Trophoblast cell (in vitro differentiated cells and primary cell): ENCODE measurements at regions not wholly inside any gene's neighbourhood (a gene's known extent, or its start where the extent isn't known, plus 50 kb on each side); places are given as distances from the start of the nearest gene placed in this dataset.

Experiments used
- DNase-seq, 2 donors: peaks; one replicate each; pipeline ENCODE4 v3.0.0-alpha.2; 2016
- H2AFZ ChIP-seq: 2 replicates; pipeline ENCODE4 v1.6.1; 2013; ENCODE audit warnings: low read length, moderate library complexity, mild to moderate bottlenecking; ENCODE audit not compliant: insufficient read depth, poor library complexity
- H2AK5ac ChIP-seq: 2 replicates; pipeline ENCODE4 v1.6.1; 2013; ENCODE audit warnings: mild to moderate bottlenecking, low read length
- H2BK120ac ChIP-seq: 2 replicates; pipeline ENCODE4 v1.6.1; 2013; ENCODE audit warnings: low read length, mild to moderate bottlenecking, moderate library complexity; ENCODE audit not compliant: insufficient read depth, poor library complexity
- H2BK12ac ChIP-seq: 2 replicates; pipeline ENCODE4 v1.6.1; 2013; ENCODE audit warnings: mild to moderate bottlenecking, low read length, moderate library complexity
- H2BK5ac ChIP-seq: 2 replicates; pipeline ENCODE4 v1.6.1; 2013; ENCODE audit warnings: low read length, low read depth, moderate library complexity, mild to moderate bottlenecking; ENCODE audit not compliant: poor library complexity
- H3K14ac ChIP-seq: 2 replicates; pipeline ENCODE4 v1.6.1; 2013; ENCODE audit warnings: mild to moderate bottlenecking, low read length
- H3K18ac ChIP-seq: 2 replicates; pipeline ENCODE4 v1.6.1; 2013; ENCODE audit warnings: mild to moderate bottlenecking, low read length
- H3K23ac ChIP-seq: 2 replicates; pipeline ENCODE4 v1.6.1; 2013; ENCODE audit warnings: low read length
- H3K27ac ChIP-seq: 2 replicates; pipeline ENCODE4 v1.5.1; 2013; ENCODE audit warnings: low read depth, mild to moderate bottlenecking, inconsistent platforms, low read length, moderate library complexity
- H3K27me3 ChIP-seq: 2 replicates; pipeline ENCODE4 v1.6.1; 2013; ENCODE audit warnings: inconsistent platforms, mild to moderate bottlenecking, low read length, moderate library complexity; ENCODE audit not compliant: insufficient read depth
- H3K36me3 ChIP-seq, 2 experiments: 1 replicate in 1 of 2; 2 replicates in 1 of 2; pipeline ENCODE4 v1.6.1; 2013; ENCODE audit warnings: low read length in 2 of 2, mild to moderate bottlenecking in 2 of 2, moderate library complexity in 1 of 2; ENCODE audit not compliant: insufficient read depth in 2 of 2, control insufficient read depth in 1 of 2
- H3K4ac ChIP-seq: 2 replicates; pipeline ENCODE4 v1.6.1; 2013; ENCODE audit warnings: low read depth, mild to moderate bottlenecking, low read length, moderate library complexity
- H3K4me1 ChIP-seq, 2 experiments: 1 replicate in 1 of 2; 2 replicates in 1 of 2; pipeline ENCODE4 v1.6.1; 2013; ENCODE audit warnings: low read length in 2 of 2, mild to moderate bottlenecking in 2 of 2, moderate library complexity in 1 of 2; ENCODE audit not compliant: insufficient read depth in 2 of 2, control insufficient read depth in 1 of 2
- H3K4me2 ChIP-seq: 2 replicates; pipeline ENCODE4 v1.6.1; 2013; ENCODE audit warnings: inconsistent platforms, mild to moderate bottlenecking, low read length, moderate library complexity
- H3K4me3 ChIP-seq: 2 replicates; pipeline ENCODE4 v1.5.1; 2013; ENCODE audit warnings: mild to moderate bottlenecking, low read depth, low read length, inconsistent platforms
- H3K79me1 ChIP-seq: one replicate; pipeline ENCODE4 v1.6.1; 2013; ENCODE audit warnings: low read length
- H3K79me2 ChIP-seq: 2 replicates; pipeline ENCODE4 v1.6.1; 2013; ENCODE audit warnings: low read length, mild to moderate bottlenecking; ENCODE audit not compliant: control insufficient read depth, insufficient read depth, poor library complexity
- H3K9ac ChIP-seq: 2 replicates; pipeline ENCODE4 v1.6.1; 2013; ENCODE audit warnings: mild to moderate bottlenecking, low read length
- H3K9me3 ChIP-seq: 2 replicates; pipeline ENCODE4 v1.6.1; 2013; ENCODE audit warnings: low read depth, mild to moderate bottlenecking, control low read depth, inconsistent platforms, low read length; ENCODE audit not compliant: insufficient read depth
- H4K12ac ChIP-seq: 2 replicates; pipeline ENCODE4 v1.6.1; 2013; ENCODE audit warnings: low read depth, mild to moderate bottlenecking, low read length, moderate library complexity
- H4K8ac ChIP-seq: 2 replicates; pipeline ENCODE4 v1.6.1; 2013; ENCODE audit warnings: low read depth, mild to moderate bottlenecking, low read length, moderate library complexity
- H4K91ac ChIP-seq: one replicate; pipeline ENCODE4 v1.6.1; 2013; ENCODE audit warnings: low read depth, mild to moderate bottlenecking, low read length, moderate library complexity
- WGBS: extraction: QIAGEN DNeasy Blood & Tissue Kit; methylation state at CpG from one replicate; pipeline ENCODE4 v1.1.7; 2013; ENCODE audit warnings: missing lambda C conversion rate; ENCODE audit not compliant: insufficient read length, insufficient coverage; ENCODE audit errors: extremely low coverage; 5-methylcytosine and 5-hydroxymethylcytosine counted together

DNA sequence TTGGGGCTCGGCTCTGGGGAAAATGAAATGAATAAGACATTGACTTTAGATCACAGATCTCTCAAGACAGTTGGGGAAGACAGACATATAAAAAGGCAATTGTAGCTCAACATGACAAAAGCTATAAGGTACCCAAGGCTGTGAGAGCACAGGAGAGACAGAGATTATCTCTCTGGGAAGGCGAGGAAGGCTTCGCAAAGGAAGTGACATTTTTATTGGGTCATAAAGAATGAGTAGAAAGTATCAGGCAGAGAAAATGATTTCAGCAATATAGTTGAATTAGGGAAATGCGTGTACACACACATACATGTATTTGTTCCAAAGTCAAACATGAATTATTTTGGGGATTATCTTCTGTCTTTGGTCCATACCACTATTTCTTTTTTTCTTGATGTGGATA, 381.8 kb upstream of the ADAMTSL1 start:
- no peak overlapping the region for H3K27ac ChIP-seq
- H3K23ac ChIP-seq: no peak overlapping the region
- H3K18ac ChIP-seq: no peak overlapping the region
- H3K4me1 ChIP-seq: no peaks in the 10 kb centered on the region
- H2AFZ ChIP-seq: no peak overlapping the region
- H3K4me3 ChIP-seq: no peak overlapping the region
- no peaks in the 10 kb centered on the region for H3K36me3 ChIP-seq
- H3K9me3 ChIP-seq: no peaks in the 10 kb centered on the region
- no peak overlapping the region for H2BK120ac ChIP-seq
- H3K14ac ChIP-seq: no peak overlapping the region
- WGBS: no CpG with 5 or more reads among the region's 4 CpGs
- no peak overlapping the region for H3K9ac ChIP-seq
- no peaks in the 10 kb centered on the region for H3K27me3 ChIP-seq
- no peak overlapping the region for H2BK5ac ChIP-seq
- no peaks in the 10 kb centered on the region for H3K79me2 ChIP-seq
- H2AK5ac ChIP-seq: no peak overlapping the region
- H3K4ac ChIP-seq: no peak overlapping the region
- H3K79me1 ChIP-seq: no peaks in the 10 kb centered on the region
- H2BK12ac ChIP-seq: no peak overlapping the region
- DNase-seq: no peak
- H4K12ac ChIP-seq: no peak overlapping the region
- H3K4me2 ChIP-seq: no peak overlapping the region
- H4K91ac ChIP-seq: no peak overlapping the region
- H4K8ac ChIP-seq: no peak overlapping the region

DNA sequence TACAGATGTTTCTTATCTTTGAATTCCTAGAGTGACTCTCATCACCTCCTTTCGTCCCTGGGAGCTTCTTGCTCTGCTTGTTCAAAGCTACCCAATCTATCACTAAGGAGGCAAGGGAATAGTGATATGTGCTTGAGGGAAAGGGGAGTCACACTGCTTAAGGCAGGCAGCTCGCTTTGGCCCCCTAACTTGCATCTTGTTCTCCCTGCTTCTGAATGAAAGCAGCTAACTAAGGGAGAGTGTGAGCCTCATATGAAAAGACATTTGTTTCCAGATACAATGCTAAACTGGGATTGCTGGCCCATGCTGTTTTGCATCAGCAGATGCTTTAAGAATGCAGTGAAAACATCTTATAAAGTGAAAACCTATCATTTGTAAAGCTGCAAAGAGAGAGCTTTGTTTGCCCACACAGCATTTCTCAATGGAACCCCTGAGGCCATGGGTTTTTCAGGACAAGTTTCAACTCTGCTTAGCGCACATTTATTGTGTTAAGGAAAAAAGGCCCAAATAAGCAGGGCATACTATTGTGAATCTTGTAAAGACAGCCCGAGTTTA, 367.9 kb upstream of the ADAMTSL1 start:
- Histone ChIP-seq H3K18ac (no peak overlapping the region), H2AFZ (no peak overlapping the region), H3K4me1 (no peaks in the 10 kb centered on the region), H3K36me3 (no peaks in the 10 kb centered on the region), H2BK12ac (no peak overlapping the region), H2BK5ac (no peak overlapping the region), H3K4me2 (no peak overlapping the region), H3K27ac (no peak overlapping the region), H3K79me1 (no peaks in the 10 kb centered on the region), H3K27me3 (no peaks in the 10 kb centered on the region), H3K4ac (no peak overlapping the region), H2AK5ac (no peak overlapping the region), H3K9ac (no peak overlapping the region), H4K12ac (no peak overlapping the region), H4K8ac (no peak overlapping the region), H2BK120ac (no peak overlapping the region), H3K23ac (no peak overlapping the region), H4K91ac (no peak overlapping the region), H3K4me3 (no peak overlapping the region), H3K79me2 (no peaks in the 10 kb centered on the region), H3K14ac (no peak overlapping the region), H3K9me3 (no peaks in the 10 kb centered on the region)
- WGBS: no CpG with 5 or more reads among the region's 4 CpGs
- no peak for DNase-seq

DNA sequence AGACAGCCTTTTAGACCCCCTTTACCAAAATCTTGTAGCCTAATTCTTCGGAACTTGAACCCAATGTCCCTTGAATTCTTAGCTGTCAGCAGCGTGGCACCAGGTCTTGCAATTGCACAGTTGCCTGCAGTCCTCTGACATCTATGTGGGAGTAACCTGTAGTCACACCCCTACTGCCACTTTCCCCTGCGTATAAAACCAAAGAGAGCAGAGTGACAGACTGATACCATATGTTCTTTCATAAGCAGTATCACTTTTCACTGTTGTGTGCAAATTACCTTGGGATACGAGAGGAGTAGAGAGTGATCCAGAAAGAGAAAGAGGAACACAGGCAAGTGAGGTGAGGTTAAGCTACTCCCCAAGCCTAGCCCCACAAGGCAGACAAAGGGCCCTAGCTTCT, 364.3 kb upstream of the ADAMTSL1 start:
- Histone ChIP-seq H3K18ac (no peak overlapping the region), H3K79me2 (no peaks in the 10 kb centered on the region), H3K4me1 (no peaks in the 10 kb centered on the region), H3K14ac (no peak overlapping the region), H2AFZ (no peak overlapping the region), H4K91ac (no peak overlapping the region), H3K4ac (no peak overlapping the region), H3K4me2 (no peak overlapping the region), H3K9ac (no peak overlapping the region), H4K12ac (no peak overlapping the region), H3K9me3 (no peaks in the 10 kb centered on the region), H2AK5ac (no peak overlapping the region), H3K27ac (no peak overlapping the region), H3K4me3 (no peak overlapping the region), H2BK120ac (no peak overlapping the region), H3K23ac (no peak overlapping the region), H3K79me1 (no peaks in the 10 kb centered on the region), H3K27me3 (no peaks in the 10 kb centered on the region), H2BK5ac (no peak overlapping the region), H2BK12ac (no peak overlapping the region), H3K36me3 (no peaks in the 10 kb centered on the region), H4K8ac (no peak overlapping the region)
- WGBS: no CpG with 5 or more reads among the region's 4 CpGs
- DNase-seq: no peak

DNA sequence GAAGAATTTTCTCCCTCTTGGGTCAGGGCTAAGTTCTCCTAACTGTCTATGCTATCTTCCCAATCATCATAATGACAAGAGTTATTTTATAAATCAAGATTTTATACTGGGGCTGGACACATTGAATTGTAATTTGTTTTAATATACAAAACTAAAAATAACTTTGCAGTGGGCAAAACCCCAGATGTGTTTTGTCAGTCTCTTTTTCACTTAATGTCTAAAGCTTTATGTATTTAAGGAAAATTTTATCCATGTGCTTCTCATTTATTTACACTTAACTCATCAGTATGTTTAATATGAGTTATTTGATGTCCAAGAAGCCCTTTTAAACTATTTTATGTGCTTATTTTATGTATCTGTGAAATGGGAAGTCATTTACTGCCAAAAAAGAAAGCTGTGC, 362.8 kb upstream of the ADAMTSL1 start:
- H2BK120ac ChIP-seq: no peak overlapping the region
- H2AFZ ChIP-seq: no peak overlapping the region
- H3K18ac ChIP-seq: no peak overlapping the region
- no peaks in the 10 kb centered on the region for H3K4me1 ChIP-seq
- no peak overlapping the region for H4K91ac ChIP-seq
- H3K9me3 ChIP-seq: no peaks in the 10 kb centered on the region
- H2BK12ac ChIP-seq: no peak overlapping the region
- H3K14ac ChIP-seq: no peak overlapping the region
- no peak overlapping the region for H4K8ac ChIP-seq
- H2AK5ac ChIP-seq: no peak overlapping the region
- H3K27ac ChIP-seq: no peak overlapping the region
- H3K23ac ChIP-seq: no peak overlapping the region
- no peak overlapping the region for H3K4ac ChIP-seq
- no peak overlapping the region for H3K9ac ChIP-seq
- H3K79me1 ChIP-seq: no peaks in the 10 kb centered on the region
- no peak overlapping the region for H3K4me2 ChIP-seq
- H4K12ac ChIP-seq: no peak overlapping the region
- H3K4me3 ChIP-seq: no peak overlapping the region
- no peak for DNase-seq
- H2BK5ac ChIP-seq: no peak overlapping the region
- H3K79me2 ChIP-seq: no peaks in the 10 kb centered on the region
- H3K27me3 ChIP-seq: no peaks in the 10 kb centered on the region
- no peaks in the 10 kb centered on the region for H3K36me3 ChIP-seq
